Glomerular visceral epithelial cell (primary cell): ENCODE measurements at regions not wholly inside any gene's neighbourhood (a gene's known extent, or its start where the extent isn't known, plus 50 kb on each side); places are given as distances from the start of the nearest gene placed in this dataset.
"Not testable (repeated sequence)": the region's sequence is repeated elsewhere in the genome, so short reads cannot be mapped to it uniquely, and the experiment has no call there.

ENCODE experiments used
- DNase-seq: peaks from one replicate; pipeline ENCODE4 v3.0.0-alpha.2; 2016; ENCODE audit errors: extremely low spot score

DNA sequence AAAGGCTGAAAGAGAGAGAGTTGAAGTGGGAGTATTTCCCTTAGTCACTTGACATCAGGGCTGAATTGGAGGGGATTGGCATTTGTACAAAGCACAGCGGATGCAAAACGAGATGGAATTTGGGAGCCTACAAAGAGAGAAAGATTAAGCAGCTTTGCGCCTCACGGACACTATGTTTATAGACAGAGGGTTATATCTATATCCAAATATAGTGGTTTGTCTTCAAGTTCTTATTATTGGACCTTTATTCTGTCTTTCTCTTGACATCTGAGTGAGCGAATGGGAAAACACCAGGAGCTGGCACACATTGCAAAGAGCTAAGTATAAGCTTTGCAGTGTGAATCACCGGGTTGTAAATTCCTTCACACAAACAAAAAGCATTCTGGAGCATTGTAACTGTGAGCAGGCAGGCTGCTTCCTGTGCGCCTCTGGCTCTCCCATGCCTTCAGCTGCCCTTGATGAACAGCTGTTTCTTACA, 500.2 kb downstream of the STIM2 start:
- DNase-seq: no peak

DNA sequence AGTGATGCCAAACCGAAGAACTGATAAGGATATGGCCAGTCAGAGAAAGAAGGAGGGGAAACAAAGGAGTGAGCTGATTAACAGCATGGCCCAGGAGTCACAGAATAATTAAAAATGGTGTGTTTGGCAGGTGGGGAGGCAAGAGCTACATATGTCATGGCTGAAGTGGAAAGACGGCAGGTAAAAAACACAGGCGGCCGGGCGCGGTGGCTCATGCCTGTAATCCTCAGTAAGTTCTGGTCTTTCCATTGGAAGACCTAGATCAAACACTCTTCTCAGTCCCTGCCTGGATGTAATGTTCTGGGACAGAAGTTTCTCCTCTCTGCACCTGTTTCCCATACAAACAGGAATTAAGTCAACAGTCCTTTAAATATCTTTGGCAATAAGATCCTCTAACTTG, 503.9 kb downstream of the STIM2 start:
- DNase-seq: no peak

- DNase-seq: no peak
Observed at GRCh38 chr4:27366104-27366823, 505.6 kb downstream of the STIM2 start.

DNA sequence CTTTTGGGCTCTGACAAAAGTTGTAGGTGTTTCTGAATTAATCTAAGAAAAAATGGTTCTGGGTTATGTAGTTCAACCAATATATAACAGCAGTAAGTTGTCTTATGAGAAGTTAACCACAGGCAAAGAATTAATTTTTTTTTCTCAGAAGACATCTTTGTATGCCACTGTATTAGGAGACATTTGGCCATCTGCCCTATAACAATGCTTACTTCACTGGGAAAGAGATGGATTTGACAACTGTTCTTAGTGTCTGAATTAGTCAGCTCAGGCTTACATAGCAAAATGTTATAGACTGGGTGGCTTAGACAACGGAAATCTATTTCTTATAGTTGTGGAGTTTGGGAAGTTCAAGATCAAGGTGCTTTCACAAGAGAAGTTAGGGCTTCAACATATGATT, 508.1 kb downstream of the STIM2 start:
- DNase-seq: no peak

GRCh38 chr4:27381815-27382214, 521.2 kb downstream of the STIM2 start:
- DNase-seq: no peak

- DNase-seq: no peak
Observed at GRCh38 chr4:27387711-27388110, 527.1 kb downstream of the STIM2 start.

GRCh38 chr4:27397886-27398285, 537.2 kb downstream of the STIM2 start:
- no peak for DNase-seq

- DNase-seq: no peak
Observed at GRCh38 chr4:27398631-27399310, 538.1 kb downstream of the STIM2 start.

- peak; percentile 3 for DNase-seq
Observed at GRCh38 chr4:27407616-27408015, 547.0 kb downstream of the STIM2 start.

GRCh38 chr4:27412613-27413012, 552.0 kb downstream of the STIM2 start:
- no peak for DNase-seq

GRCh38 chr4:27414887-27415731, 554.5 kb downstream of the STIM2 start:
- DNase-seq: no peak

DNA sequence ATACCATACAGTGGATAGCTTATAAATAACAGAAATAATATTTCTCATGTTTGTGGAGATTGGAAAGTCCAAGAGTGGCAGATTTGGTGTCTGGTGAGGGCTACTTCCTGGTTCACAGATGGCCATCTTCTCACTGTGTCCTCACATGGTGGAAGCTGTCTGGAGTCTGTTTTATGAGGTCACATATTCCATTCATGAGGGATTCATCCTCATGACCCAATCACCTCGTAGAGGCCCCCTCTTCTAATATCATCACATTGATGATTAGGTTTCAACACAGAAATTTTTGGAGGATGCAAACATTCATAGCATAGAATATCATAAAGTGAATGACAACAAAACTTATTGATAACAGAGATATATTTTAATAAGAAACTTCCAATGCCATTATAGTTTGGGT, 568.0 kb downstream of the STIM2 start:
- no peak for DNase-seq

- no peak for DNase-seq
Observed at GRCh38 chr4:27429364-27429871, 568.8 kb downstream of the STIM2 start.

GRCh38 chr4:27442146-27442545, 581.5 kb downstream of the STIM2 start:
- DNase-seq: no peak

DNA sequence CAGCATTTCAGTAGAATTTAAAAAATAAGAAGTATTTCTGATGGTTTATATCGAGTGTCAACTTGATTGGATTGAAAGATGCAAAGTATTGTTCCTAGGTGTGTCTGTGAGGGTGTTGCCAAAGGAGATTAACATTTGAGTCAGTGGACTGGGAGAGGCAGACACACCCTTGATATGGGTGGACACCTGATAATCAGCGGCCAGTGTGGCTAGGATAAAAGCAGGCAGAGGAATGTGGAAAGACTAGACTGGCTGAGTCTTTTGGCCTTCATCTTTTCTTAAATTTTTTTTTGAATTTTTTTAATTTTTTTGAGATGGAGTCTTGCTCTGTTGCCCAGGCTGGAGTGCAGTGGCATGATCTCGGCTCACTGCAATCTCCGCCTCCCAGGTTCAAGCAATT, 582.0 kb downstream of the STIM2 start:
- not testable (repeated sequence) for DNase-seq

GRCh38 chr4:27463816-27464215, 603.2 kb downstream of the STIM2 start:
- peak; percentile 22 for DNase-seq

DNA sequence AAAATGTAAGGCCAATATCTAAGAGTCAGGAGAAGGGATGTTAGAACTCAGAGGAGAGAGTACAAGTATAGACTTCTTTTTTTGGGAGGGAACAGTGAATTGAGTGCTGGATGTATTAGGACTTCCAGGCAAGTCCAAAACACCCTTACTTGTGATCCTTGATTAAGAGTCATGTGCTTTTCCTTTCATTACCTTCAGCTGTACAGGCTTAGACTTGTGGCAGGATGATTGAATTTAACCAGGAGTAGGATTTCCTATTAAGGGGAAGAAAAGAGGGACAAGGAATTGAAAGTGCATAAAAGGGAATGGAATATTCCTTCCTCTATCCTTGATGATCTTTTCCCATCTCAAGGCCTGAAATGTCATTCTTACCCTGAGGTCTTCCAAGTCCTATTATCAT, 606.7 kb downstream of the STIM2 start:
- DNase-seq: no peak

- no peak for DNase-seq
Observed at GRCh38 chr4:27472364-27472763, 611.7 kb downstream of the STIM2 start.

- DNase-seq: no peak
Observed at GRCh38 chr4:27474691-27475090, 614.0 kb downstream of the STIM2 start.

DNA sequence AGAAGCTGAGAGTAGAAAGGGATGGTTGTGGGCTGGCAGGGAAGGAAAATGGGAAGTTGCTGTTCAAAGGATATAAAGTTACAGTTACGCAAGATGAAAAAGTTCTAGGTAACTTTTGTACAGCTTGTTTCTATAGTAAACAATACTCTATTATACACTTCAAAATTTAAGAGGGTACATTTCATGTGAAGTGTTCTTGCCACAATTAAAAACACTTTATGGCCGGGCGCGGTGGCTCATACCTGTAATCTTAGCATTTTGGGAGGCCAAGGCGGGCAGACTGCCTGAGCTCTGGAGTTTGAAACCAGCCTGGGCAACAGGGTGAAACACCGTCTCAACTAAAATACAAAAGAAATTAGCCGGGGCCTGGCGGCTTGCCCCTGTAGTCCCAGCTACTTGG, 623.6 kb downstream of the STIM2 start:
- DNase-seq: no peak

- DNase-seq: no peak
Observed at GRCh38 chr4:27490315-27490714, 629.7 kb downstream of the STIM2 start.

DNA sequence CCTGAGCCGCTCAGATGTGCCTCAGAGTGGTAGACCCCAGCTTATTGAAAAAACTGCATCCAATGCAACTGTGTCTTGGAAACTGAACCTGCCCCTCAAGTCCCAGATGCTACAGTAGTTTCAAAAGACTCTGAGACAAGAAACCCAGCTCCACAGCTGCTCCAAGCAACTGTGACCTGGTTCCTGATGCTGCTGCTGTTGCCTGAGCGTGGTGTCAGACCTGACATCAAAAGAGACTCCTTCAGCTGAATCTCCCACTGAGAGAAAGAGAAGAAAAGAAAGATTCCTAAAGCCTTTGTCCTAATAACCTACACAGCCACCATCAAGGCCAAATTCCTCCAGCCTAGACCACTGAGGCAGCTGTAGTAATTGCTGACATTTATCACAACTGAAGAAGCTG, 630.1 kb downstream of the STIM2 start:
- DNase-seq: no peak
